Body of pancreas (tissue), 4 donors: ENCODE measurements at regions not wholly inside any gene's neighbourhood (a gene's known extent, or its start where the extent isn't known, plus 50 kb on each side); places are given as distances from the start of the nearest gene placed in this dataset.

Experiments
- POLR2A ChIP-seq, 3 donors: fragments of 450-650 bp; IDR thresholded peaks; one replicate each; pipeline ENCODE4 v1.6.1; 2016; ENCODE audit warnings: antibody characterized with exemption in 3 of 3, mild to moderate bottlenecking in 2 of 3
- TF ChIP-seq, protein P1 (sequence below), 7 experiments: fragments of 450-650 bp in 4 of 7; fragments of 200-600 bp in 3 of 7; sonication (generic) in 3 of 7; IDR thresholded peaks; one replicate each; pipeline ENCODE4 v1.5.1; 2016 to 2019; ENCODE audit warnings: antibody characterized with exemption in 7 of 7

- TF ChIP-seq, protein P1, sequence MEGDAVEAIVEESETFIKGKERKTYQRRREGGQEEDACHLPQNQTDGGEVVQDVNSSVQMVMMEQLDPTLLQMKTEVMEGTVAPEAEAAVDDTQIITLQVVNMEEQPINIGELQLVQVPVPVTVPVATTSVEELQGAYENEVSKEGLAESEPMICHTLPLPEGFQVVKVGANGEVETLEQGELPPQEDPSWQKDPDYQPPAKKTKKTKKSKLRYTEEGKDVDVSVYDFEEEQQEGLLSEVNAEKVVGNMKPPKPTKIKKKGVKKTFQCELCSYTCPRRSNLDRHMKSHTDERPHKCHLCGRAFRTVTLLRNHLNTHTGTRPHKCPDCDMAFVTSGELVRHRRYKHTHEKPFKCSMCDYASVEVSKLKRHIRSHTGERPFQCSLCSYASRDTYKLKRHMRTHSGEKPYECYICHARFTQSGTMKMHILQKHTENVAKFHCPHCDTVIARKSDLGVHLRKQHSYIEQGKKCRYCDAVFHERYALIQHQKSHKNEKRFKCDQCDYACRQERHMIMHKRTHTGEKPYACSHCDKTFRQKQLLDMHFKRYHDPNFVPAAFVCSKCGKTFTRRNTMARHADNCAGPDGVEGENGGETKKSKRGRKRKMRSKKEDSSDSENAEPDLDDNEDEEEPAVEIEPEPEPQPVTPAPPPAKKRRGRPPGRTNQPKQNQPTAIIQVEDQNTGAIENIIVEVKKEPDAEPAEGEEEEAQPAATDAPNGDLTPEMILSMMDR (IDR thresholded peaks at IDR 0.05) = no peak
- TF ChIP-seq POLR2A (IDR thresholded peaks at IDR 0.05) = no peak
Observed at GRCh38 chr5:39713250-39713916, 288.6 kb upstream of the DAB2 start.
